ENCODE measurements at regions not wholly inside any gene's neighbourhood (a gene's known extent, or its start where the extent isn't known, plus 50 kb on each side); places are given as distances from the start of the nearest gene placed in this dataset.

GRCh38 chr5:38069360-38069759 is 189.0 kb upstream of the EGFLAM start:
- peak in 1 of 2 donors; percentile 32 for DNase-seq (ENCODE audit: low read depth in 2 of 2)

GRCh38 chr5:38060354-38060753 is 198.0 kb upstream of the EGFLAM start:
- TF ChIP-seq, protein P1, sequence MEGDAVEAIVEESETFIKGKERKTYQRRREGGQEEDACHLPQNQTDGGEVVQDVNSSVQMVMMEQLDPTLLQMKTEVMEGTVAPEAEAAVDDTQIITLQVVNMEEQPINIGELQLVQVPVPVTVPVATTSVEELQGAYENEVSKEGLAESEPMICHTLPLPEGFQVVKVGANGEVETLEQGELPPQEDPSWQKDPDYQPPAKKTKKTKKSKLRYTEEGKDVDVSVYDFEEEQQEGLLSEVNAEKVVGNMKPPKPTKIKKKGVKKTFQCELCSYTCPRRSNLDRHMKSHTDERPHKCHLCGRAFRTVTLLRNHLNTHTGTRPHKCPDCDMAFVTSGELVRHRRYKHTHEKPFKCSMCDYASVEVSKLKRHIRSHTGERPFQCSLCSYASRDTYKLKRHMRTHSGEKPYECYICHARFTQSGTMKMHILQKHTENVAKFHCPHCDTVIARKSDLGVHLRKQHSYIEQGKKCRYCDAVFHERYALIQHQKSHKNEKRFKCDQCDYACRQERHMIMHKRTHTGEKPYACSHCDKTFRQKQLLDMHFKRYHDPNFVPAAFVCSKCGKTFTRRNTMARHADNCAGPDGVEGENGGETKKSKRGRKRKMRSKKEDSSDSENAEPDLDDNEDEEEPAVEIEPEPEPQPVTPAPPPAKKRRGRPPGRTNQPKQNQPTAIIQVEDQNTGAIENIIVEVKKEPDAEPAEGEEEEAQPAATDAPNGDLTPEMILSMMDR (conservative IDR thresholded peaks at IDR 0.05 in 1 of 2, IDR thresholded peaks at IDR 0.05 in 1 of 2; ENCODE audit: low read depth in 1 of 2, low read length in 2 of 2): no peak
- no peak for TF ChIP-seq EZH2 (IDR thresholded peaks at IDR 0.05; ENCODE audit: low read length, missing control alignments)
- no peaks in the 10 kb centered on the region for H3K27me3 ChIP-seq (ENCODE audit: control insufficient read depth, insufficient read depth, low read length)
- no peak overlapping the region for H3K9ac ChIP-seq (ENCODE audit: insufficient read depth, low read length)
- no peaks in the 10 kb centered on the region for H3K36me3 ChIP-seq (ENCODE audit: control insufficient read depth, insufficient read depth, low read length)
- no peak overlapping the region for H3K27ac ChIP-seq (ENCODE audit: insufficient read depth, low read length)
- no peaks in the 10 kb centered on the region for H3K4me1 ChIP-seq (ENCODE audit: control insufficient read depth, extremely low read depth, insufficient read depth, low read length)
- H2AFZ ChIP-seq (ENCODE audit: low read length): no peak overlapping the region
- no peak overlapping the region for H3K4me3 ChIP-seq (replicated peaks in 1 of 4; ENCODE audit: control extremely low read depth in 1 of 4, insufficient read depth in 1 of 4, low read depth in 3 of 4, low read length in 4 of 4)
- no peaks in the 10 kb centered on the region for H4K20me1 ChIP-seq (ENCODE audit: control insufficient read depth, extremely low read depth, insufficient read depth, low read length)
- H3K79me2 ChIP-seq (ENCODE audit: control insufficient read depth, insufficient read depth, low read length): no peaks in the 10 kb centered on the region
- no peaks in the 10 kb centered on the region for H3K9me3 ChIP-seq (ENCODE audit: control insufficient read depth, insufficient read depth, low read depth, low read length)
- DNase-seq (ENCODE audit: low read depth in 2 of 2): peak; percentile 39 to 87
- peak overlapping the region; percentile 37 for H3K4me2 ChIP-seq (ENCODE audit: extremely low read depth, insufficient read depth, low read length)

More at GRCh38 chr5:38069360-38069759, 189.0 kb upstream of the EGFLAM start:
- no peaks in the 10 kb centered on the region for H3K36me3 ChIP-seq (ENCODE audit: control insufficient read depth, insufficient read depth, low read length)
- no peak overlapping the region for H2AFZ ChIP-seq (ENCODE audit: low read length)
- no peak for TF ChIP-seq EZH2 (IDR thresholded peaks at IDR 0.05; ENCODE audit: low read length, missing control alignments)
- TF ChIP-seq, protein P1 (conservative IDR thresholded peaks at IDR 0.05 in 1 of 2, IDR thresholded peaks at IDR 0.05 in 1 of 2; ENCODE audit: low read depth in 1 of 2, low read length in 2 of 2): no peak
- H3K4me3 ChIP-seq (replicated peaks in 1 of 4; ENCODE audit: control extremely low read depth in 1 of 4, insufficient read depth in 1 of 4, low read depth in 3 of 4, low read length in 4 of 4): no peak overlapping the region
- H3K4me2 ChIP-seq (ENCODE audit: extremely low read depth, insufficient read depth, low read length): no peak overlapping the region
- H3K79me2 ChIP-seq (ENCODE audit: control insufficient read depth, insufficient read depth, low read length): no peaks in the 10 kb centered on the region
- no peaks in the 10 kb centered on the region for H3K9me3 ChIP-seq (ENCODE audit: control insufficient read depth, insufficient read depth, low read depth, low read length)
- no peak overlapping the region for H3K27ac ChIP-seq (ENCODE audit: insufficient read depth, low read length)
- H4K20me1 ChIP-seq (ENCODE audit: control insufficient read depth, extremely low read depth, insufficient read depth, low read length): no peaks in the 10 kb centered on the region
- no peaks in the 10 kb centered on the region for H3K27me3 ChIP-seq (ENCODE audit: control insufficient read depth, insufficient read depth, low read length)
- no peaks in the 10 kb centered on the region for H3K4me1 ChIP-seq (ENCODE audit: control insufficient read depth, extremely low read depth, insufficient read depth, low read length)
- no peak overlapping the region for H3K9ac ChIP-seq (ENCODE audit: insufficient read depth, low read length)

- no peak overlapping the region for H3K9ac ChIP-seq (ENCODE audit: insufficient read depth, low read length)
- no peak overlapping the region for H3K4me3 ChIP-seq (replicated peaks in 1 of 4; ENCODE audit: control extremely low read depth in 1 of 4, insufficient read depth in 1 of 4, low read depth in 3 of 4, low read length in 4 of 4)
- TF ChIP-seq, protein P1 (conservative IDR thresholded peaks at IDR 0.05 in 1 of 2, IDR thresholded peaks at IDR 0.05 in 1 of 2; ENCODE audit: low read depth in 1 of 2, low read length in 2 of 2): no peak
- TF ChIP-seq EZH2 (IDR thresholded peaks at IDR 0.05; ENCODE audit: low read length, missing control alignments): no peak
- H3K9me3 ChIP-seq (ENCODE audit: control insufficient read depth, insufficient read depth, low read depth, low read length): no peaks in the 10 kb centered on the region
- H2AFZ ChIP-seq (ENCODE audit: low read length): no peak overlapping the region
- no peaks in the 10 kb centered on the region for H3K4me1 ChIP-seq (ENCODE audit: control insufficient read depth, extremely low read depth, insufficient read depth, low read length)
- peak in 1 of 2 donors; percentile 30 for DNase-seq (ENCODE audit: low read depth in 2 of 2)
- H3K27ac ChIP-seq (ENCODE audit: insufficient read depth, low read length): no peak overlapping the region
- H3K27me3 ChIP-seq (ENCODE audit: control insufficient read depth, insufficient read depth, low read length): no peaks in the 10 kb centered on the region
- no peaks in the 10 kb centered on the region for H4K20me1 ChIP-seq (ENCODE audit: control insufficient read depth, extremely low read depth, insufficient read depth, low read length)
- no peaks in the 10 kb centered on the region for H3K79me2 ChIP-seq (ENCODE audit: control insufficient read depth, insufficient read depth, low read length)
- H3K4me2 ChIP-seq (ENCODE audit: extremely low read depth, insufficient read depth, low read length): peak overlapping the region; percentile 23
- no peaks in the 10 kb centered on the region for H3K36me3 ChIP-seq (ENCODE audit: control insufficient read depth, insufficient read depth, low read length)
Measured at GRCh38 chr5:38059876-38060275, 198.5 kb upstream of the EGFLAM start.
